ENCODE measurements at regions not wholly inside any gene's neighbourhood (a gene's known extent, or its start where the extent isn't known, plus 50 kb on each side); places are given as distances from the start of the nearest gene placed in this dataset.

DNA sequence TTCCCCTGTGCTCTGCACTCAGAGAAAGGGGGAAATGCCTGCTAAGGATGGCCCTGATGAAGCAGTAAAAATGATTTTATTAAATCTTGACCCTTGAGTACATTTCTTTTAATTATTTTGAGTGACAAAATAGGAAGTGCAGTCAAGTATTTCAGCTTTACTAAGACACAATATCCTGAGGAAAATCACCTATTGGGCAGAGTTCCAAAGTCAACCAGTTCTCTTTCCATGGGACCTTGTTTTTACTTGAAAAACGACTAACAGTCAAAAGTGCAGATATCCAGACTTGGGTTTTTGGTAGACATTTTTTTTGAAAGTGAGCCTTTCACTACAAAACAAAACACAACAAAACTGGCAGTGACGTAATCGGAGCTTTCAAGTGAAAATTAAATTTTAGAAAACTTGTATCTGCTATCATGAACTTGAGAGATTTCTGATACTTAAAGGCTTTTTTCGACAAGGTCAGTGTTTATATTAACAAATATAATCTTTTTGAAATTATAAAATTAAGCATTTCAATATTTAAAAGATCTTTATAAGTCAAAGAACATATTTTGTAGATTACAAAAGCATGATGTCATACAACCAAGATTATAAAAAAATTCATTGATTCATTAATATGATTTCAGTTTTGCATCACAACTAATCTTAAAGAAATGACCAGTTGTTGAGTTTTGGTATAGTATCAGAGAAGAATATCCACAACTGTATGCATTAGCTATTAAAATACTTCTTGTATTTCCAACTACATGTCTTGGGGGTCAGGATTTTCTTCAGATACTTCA, 513.8 kb upstream of the AKR1E2 start:
- peak; percentile 3 for DNase-seq (ENCODE audit: low read depth)
- TF ChIP-seq, protein P1, sequence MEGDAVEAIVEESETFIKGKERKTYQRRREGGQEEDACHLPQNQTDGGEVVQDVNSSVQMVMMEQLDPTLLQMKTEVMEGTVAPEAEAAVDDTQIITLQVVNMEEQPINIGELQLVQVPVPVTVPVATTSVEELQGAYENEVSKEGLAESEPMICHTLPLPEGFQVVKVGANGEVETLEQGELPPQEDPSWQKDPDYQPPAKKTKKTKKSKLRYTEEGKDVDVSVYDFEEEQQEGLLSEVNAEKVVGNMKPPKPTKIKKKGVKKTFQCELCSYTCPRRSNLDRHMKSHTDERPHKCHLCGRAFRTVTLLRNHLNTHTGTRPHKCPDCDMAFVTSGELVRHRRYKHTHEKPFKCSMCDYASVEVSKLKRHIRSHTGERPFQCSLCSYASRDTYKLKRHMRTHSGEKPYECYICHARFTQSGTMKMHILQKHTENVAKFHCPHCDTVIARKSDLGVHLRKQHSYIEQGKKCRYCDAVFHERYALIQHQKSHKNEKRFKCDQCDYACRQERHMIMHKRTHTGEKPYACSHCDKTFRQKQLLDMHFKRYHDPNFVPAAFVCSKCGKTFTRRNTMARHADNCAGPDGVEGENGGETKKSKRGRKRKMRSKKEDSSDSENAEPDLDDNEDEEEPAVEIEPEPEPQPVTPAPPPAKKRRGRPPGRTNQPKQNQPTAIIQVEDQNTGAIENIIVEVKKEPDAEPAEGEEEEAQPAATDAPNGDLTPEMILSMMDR (conservative IDR thresholded peaks at IDR 0.05; ENCODE audit: low read depth, low read length), result no peak

DNA sequence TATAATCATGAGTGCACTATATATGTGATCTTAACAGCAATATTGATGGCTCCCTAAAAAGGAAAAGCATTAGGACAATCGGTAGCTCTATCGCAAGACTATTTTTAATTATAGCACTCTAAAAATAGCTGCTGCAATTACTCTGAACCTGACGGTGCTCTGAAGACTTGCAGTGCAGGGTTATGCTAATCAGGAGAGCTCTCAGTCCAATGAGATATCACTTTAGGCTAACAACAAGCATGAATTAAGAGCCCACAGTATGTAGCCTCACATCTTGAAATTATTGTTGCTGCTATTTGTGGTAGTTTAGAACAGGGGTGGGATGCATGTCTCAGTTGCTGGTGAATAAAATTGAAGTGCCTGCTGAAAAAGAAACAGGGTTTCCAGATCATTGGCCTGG, 515.8 kb upstream of the AKR1E2 start:
- no peak overlapping the region for H3K4me3 ChIP-seq (ENCODE audit: low read depth, low read length)
- TF ChIP-seq, protein P1 (conservative IDR thresholded peaks at IDR 0.05; ENCODE audit: low read depth, low read length), result no peak
- no peak for DNase-seq (ENCODE audit: low read depth)

More for the DNA sequence above, 513.8 kb upstream of the AKR1E2 start:
- H3K4me3 ChIP-seq (ENCODE audit: low read depth, low read length), result no peak overlapping the region

DNA sequence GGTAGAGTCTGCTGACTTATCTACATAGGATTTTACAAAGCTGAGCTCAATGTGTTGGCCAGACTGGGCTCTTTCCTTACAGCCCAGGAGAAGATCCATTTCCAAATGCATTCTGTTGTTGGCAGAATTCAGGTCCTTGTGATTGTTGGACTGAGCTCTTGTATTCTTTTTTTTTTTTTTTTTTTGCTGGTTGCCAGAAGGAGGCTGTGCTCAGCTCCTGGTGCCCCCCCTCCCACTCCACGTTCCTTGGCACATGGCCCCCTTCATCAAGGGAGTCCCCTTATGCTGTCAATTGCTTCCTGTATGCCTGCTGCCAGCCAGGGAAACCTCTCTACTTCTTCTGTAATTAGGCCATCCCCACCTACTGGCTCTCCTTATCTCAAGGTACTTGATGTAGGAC, 518.1 kb upstream of the AKR1E2 start:
- TF ChIP-seq, protein P1 (conservative IDR thresholded peaks at IDR 0.05; ENCODE audit: low read depth, low read length), result no peak
- no peak for DNase-seq (ENCODE audit: low read depth)

DNA sequence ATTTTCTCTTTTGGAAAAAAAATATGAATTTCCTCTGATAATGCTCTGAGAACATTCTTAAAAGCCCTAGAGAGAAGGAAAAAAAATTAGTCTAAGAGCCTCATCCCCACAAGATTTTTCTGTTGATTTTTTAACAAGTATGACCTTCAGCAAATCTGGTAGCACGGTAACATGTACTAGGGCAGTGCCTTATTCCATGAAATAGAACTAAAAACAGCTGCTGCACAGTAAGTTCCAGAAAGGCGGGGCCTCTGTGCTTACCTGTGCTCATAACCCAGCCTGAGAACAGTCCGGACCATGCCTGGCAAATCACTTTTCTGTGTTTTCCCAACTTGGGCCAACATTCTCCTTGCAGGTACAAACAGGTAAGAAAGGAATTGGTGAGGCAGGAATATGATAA, 519.1 kb upstream of the AKR1E2 start:
- no peak overlapping the region for H3K4me3 ChIP-seq (ENCODE audit: low read depth, low read length)
- no peak for DNase-seq (ENCODE audit: low read depth)
- TF ChIP-seq, protein P1 (conservative IDR thresholded peaks at IDR 0.05; ENCODE audit: low read depth, low read length), result no peak

More for the DNA sequence above, 518.1 kb upstream of the AKR1E2 start:
- no peak overlapping the region for H3K4me3 ChIP-seq (ENCODE audit: low read depth, low read length)

DNA sequence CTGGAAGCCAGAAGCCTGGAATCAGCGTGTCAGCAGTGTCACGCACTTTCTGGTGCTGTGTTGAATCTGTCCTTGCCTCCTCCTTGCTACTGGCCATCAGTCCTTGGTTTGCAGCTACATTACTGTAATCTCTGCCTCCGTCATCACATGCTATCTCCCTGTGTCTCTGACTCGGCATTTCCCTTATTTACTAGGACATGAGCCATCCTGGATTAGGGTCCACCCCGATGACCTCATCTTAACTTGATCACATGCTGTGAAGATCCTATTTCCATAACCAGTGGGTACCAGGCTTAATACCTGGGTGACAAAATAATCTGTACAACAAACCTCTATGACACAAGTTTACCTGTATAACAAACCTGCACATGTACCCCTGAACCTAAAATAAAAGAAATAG, 518.0 kb upstream of the KLF6 start:
- no peak overlapping the region for H3K4me3 ChIP-seq (ENCODE audit: low read depth, low read length)
- DNase-seq (ENCODE audit: low read depth), result no peak
- TF ChIP-seq, protein P1 (conservative IDR thresholded peaks at IDR 0.05; ENCODE audit: low read depth, low read length), result no peak

DNA sequence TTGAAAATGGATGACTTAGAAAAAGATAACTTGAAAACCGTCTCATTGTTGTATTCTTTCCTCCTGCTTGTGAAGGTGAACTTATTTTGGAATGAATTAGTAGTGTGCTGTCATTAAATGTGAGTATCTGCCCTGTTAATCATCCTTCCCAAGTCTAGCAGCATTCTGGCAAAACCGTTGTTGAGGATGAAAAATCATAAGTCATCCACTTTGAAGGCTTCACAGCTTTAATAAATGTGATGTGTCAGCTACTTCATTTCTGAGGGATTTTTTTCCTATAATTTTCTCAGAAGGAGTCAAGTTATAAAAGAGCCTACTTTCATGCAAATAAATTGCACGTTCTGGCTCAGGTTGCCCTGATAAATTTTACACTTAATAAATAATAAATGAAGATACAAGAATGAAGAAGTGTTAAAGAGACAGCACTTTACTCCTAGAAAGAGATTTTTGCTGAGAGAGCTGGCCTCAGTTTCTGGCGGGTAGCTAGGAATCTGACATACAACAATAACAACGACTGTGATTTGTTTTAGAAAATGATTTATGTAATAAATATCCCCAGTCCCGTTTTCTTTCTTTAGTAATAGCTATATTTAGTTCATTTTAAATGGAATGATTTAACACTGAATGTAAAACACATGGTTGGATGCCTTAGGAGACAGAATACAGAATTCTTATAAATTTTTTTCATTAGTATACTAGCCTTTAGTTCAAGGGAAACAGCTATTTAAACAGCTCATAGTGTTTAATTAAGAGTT, 516.5 kb upstream of the KLF6 start:
- H3K4me3 ChIP-seq (ENCODE audit: low read depth, low read length), result no peak overlapping the region
- no peak for DNase-seq (ENCODE audit: low read depth)
- TF ChIP-seq, protein P1 (conservative IDR thresholded peaks at IDR 0.05; ENCODE audit: low read depth, low read length), result no peak
